Transverse colon (tissue), 4 donors: ENCODE measurements at regions not wholly inside any gene's neighbourhood (a gene's known extent, or its start where the extent isn't known, plus 50 kb on each side); places are given as distances from the start of the nearest gene placed in this dataset.

Source experiments
- DNase-seq: peaks from one replicate; pipeline ENCODE4 v3.0.0-alpha.2; 2019
- H3K27ac ChIP-seq, 4 donors: fragments of 200-600 bp; sonication (generic); 2 replicates each; pipeline ENCODE4 v1.5.1; 2016 to 2018; ENCODE audit warnings: inconsistent platforms in 4 of 4
- H3K27me3 ChIP-seq: fragments of 200-600 bp; sonication (generic); 2 replicates; pipeline ENCODE4 v1.5.1; 2017; ENCODE audit warnings: inconsistent platforms
- H3K36me3 ChIP-seq, 4 donors: fragments of 200-600 bp; sonication (generic); 2 replicates each; pipeline ENCODE4 v1.5.1; 2017 to 2019; ENCODE audit warnings: inconsistent platforms in 4 of 4
- H3K4me1 ChIP-seq, 4 donors: fragments of 200-600 bp; sonication (generic); 2 replicates each; pipeline ENCODE4 v1.5.1; 2017 to 2020; ENCODE audit warnings: inconsistent platforms in 4 of 4
- H3K4me3 ChIP-seq, 4 donors: fragments of 200-600 bp; sonication (generic); 1 replicate in 1 of 4; 2 replicates in 3 of 4; pipeline versions ENCODE4 v1.5.1 to v1.6.1; 2017 to 2019; ENCODE audit warnings: inconsistent platforms in 4 of 4
- H3K9me3 ChIP-seq, 2 donors: fragments of 200-600 bp; sonication (generic); 2 replicates each; pipeline ENCODE4 v1.5.1; 2017 to 2019; ENCODE audit warnings: inconsistent platforms in 2 of 2
- EP300 ChIP-seq: sonication (generic); formaldehyde crosslinking; IDR thresholded peaks from one replicate; pipeline ENCODE4 v1.6.1; 2017; ENCODE audit warnings: antibody characterized with exemption, low read depth
- POLR2A ChIP-seq: fragments of 450-650 bp; IDR thresholded peaks from one replicate; pipeline ENCODE4 v1.6.1; 2016; ENCODE audit warnings: antibody characterized with exemption, mild to moderate bottlenecking, moderate library complexity
- POLR2AphosphoS5 ChIP-seq, 3 donors: sonication (generic); formaldehyde crosslinking; IDR thresholded peaks; one replicate each; pipeline ENCODE4 v1.6.1; 2016; ENCODE audit warnings: antibody characterized with exemption in 3 of 3
- WGBS, 2 donors: methylation state at CpG; one replicate each; pipeline ENCODE4 v1.1.5; 2018; ENCODE audit warnings: low coverage in 1 of 2; 5-methylcytosine and 5-hydroxymethylcytosine counted together
- in situ Hi-C, 4 donors: fragments of 200-750 bp; cut with MboI; loops; one replicate each; pipeline versions ENCODE4 v1.15.0 to v1.15.1; 2017; ENCODE audit warnings: low sequenced_read_pairs in 3 of 4, low pct_ligation_motif_present in 1 of 4, low pct_unique_long_range_greater_than_20kb in 1 of 4
- intact Hi-C: fragments of 100-400 bp; cut with DNase I; formaldehyde crosslinking; loops from one replicate; pipeline ENCODE4 v1.15.1; 2023; ENCODE audit warnings: low total_unique reads
- TF ChIP-seq, protein P1 (sequence below), 5 experiments: fragments of 200-600 bp in 3 of 5; fragments of 450-650 bp in 2 of 5; sonication (generic) in 3 of 5; IDR thresholded peaks; 1 replicate in 2 of 5; 2 replicates in 3 of 5; pipeline ENCODE4 v1.5.1; 2016 to 2017; ENCODE audit warnings: antibody characterized with exemption in 5 of 5, inconsistent platforms in 3 of 5, mild to moderate bottlenecking in 2 of 5, moderate library complexity in 1 of 5

DNA sequence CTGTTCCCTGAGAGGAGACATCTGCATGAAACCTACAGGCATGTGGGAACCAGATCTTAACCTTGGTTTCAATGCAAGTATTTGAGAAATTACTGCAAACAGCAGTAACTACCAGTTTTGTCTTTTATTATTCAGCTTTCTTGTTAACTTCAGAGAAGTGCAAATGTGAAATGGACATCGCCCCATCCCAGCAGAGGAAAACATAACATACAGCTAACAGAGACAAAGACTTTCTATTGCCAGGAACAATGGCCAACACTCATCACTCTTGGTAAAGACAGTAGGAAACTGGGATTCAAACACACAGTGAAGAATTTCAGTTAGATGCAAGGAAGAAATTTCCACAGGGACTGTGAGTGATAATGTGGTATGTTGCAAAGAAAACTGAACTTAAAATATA lies 115.1 kb downstream of the SLC30A10 start:
- TF ChIP-seq, protein P1, sequence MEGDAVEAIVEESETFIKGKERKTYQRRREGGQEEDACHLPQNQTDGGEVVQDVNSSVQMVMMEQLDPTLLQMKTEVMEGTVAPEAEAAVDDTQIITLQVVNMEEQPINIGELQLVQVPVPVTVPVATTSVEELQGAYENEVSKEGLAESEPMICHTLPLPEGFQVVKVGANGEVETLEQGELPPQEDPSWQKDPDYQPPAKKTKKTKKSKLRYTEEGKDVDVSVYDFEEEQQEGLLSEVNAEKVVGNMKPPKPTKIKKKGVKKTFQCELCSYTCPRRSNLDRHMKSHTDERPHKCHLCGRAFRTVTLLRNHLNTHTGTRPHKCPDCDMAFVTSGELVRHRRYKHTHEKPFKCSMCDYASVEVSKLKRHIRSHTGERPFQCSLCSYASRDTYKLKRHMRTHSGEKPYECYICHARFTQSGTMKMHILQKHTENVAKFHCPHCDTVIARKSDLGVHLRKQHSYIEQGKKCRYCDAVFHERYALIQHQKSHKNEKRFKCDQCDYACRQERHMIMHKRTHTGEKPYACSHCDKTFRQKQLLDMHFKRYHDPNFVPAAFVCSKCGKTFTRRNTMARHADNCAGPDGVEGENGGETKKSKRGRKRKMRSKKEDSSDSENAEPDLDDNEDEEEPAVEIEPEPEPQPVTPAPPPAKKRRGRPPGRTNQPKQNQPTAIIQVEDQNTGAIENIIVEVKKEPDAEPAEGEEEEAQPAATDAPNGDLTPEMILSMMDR (IDR thresholded peaks at IDR 0.05) = no peak
- TF ChIP-seq EP300 = no peak
- Histone ChIP-seq H3K27ac (no peak overlapping the region), H3K27me3 (peaks cover 25% of the 10 kb centered on the region), H3K36me3 (no peaks in the 10 kb centered on the region), H3K9me3 (no peaks in the 10 kb centered on the region), H3K4me3 (no peak overlapping the region), H3K4me1 (no peaks in the 10 kb centered on the region)
- in situ Hi-C loops = loop anchor here in 3 of 4 donors (25.0 kb wide), 1 partner anchor 1476 kb away; the partner anchor contains the start of gene TGFB2 (in 3 of the 3)
- no peak for DNase-seq
- 64 to 83% methylated on average over 1 of the region's 1 CpG for WGBS, 2 donors
- intact Hi-C loops = no loop called here

DNA sequence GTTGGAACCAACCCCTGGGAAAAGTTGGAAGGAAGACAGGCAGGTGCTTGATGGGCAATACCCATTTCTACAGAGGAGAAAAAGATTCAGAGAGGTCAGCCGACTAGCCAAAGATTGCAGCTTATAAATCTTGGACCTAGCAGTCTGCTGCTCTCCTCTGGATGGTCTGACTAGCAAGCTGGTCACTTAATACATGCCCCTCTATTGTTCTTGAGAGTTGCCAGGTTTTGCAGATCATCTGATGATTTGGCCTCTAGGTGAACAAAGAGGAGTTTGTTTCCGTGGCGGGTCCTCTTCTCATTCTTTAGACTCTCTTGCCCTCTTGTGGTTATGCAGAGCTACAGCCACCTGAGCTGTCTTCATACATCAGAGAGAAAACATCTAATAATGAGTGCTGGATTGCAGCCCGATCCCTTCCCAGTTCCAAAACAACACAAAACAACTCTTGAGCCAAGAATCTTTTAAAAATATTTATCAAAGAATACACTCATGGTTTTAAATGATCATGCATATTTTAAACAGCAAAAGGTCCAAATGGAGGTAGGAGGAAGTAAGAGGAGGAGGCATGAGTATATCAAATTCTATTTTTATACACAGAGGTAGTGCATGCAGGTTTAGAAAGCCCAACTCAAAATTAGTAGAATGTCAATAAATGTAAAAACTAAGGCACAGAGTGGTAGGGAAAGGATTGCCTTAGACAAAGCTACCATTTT lies 115.7 kb downstream of the SLC30A10 start:
- Histone ChIP-seq H3K27ac (no peak overlapping the region), H3K36me3 (no peaks in the 10 kb centered on the region), H3K9me3 (no peaks in the 10 kb centered on the region), H3K4me3 (no peak overlapping the region), H3K4me1 (no peaks in the 10 kb centered on the region), H3K27me3 (peaks cover 25% of the 10 kb centered on the region)
- TF ChIP-seq, protein P1 (IDR thresholded peaks at IDR 0.05) = peak; percentile 55 to 62 (median 59)
- no peak for TF ChIP-seq POLR2A
- peak; percentile 7 for DNase-seq
- in situ Hi-C loops = loop anchor here in 3 of 4 donors (25.0 kb wide), 1 partner anchor 1475 kb away; the partner anchor contains the start of gene TGFB2 (in 3 of the 3)
- intact Hi-C loops = no loop called here
- 17 to 33% methylated on average over 2 to 4 of the region's 4 CpGs for WGBS, 2 donors

DNA sequence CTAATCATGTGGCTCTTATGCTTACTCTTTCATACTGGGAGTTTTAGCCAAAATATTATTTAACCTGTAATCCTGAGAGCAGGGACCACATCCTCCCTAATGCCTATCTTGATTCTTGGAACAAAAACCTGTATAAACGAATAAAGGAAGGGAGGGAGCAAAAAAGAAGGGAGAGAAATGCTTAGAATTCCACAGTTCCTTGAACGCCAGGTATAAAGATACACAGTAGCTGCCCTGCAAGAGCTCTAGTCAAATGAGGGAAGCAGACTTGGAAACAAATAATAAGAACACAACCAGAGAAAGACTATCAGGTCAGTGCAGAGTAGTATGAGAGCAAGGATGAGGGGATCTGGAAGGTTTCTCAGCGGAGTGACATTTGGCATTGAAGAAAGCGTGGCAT lies 116.3 kb downstream of the SLC30A10 start:
- intact Hi-C loops = no loop called here
- in situ Hi-C loops = loop anchor here in 3 of 4 donors (25.0 kb wide), 1 partner anchor 1475 kb away; the partner anchor contains the start of gene TGFB2 (in 3 of the 3)
- Histone ChIP-seq H3K27me3 (peaks cover 25% of the 10 kb centered on the region), H3K4me1 (no peaks in the 10 kb centered on the region), H3K36me3 (no peaks in the 10 kb centered on the region), H3K9me3 (no peaks in the 10 kb centered on the region), H3K27ac (no peak overlapping the region), H3K4me3 (no peak overlapping the region)
- 16 to 25% methylated on average over 4 of the region's 4 CpGs for WGBS, 2 donors
- no peak for TF ChIP-seq POLR2AphosphoS5 (IDR thresholded peaks at IDR 0.05)
- no peak for TF ChIP-seq EP300
- TF ChIP-seq, protein P1 (IDR thresholded peaks at IDR 0.05) = no peak
- TF ChIP-seq POLR2A = no peak
- no peak for DNase-seq

DNA sequence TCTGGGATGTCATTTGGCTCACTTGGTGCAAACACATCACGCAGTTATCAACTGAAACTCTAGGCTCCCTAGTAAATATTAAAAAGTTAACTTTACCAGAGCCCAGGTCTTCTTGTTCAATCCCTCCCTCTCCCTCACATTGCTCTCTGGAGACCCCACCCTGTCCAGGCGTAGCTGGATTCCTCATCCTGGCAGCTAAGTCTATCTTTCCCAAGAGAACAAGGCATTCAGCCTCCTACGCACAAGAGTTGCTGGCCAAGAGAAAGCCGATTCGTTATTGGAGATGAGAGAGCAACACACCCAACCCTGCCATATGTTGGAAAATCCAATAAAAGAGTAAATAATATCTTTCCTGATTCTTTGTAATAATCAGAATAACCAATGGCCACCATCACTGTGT lies 117.9 kb downstream of the SLC30A10 start:
- Histone ChIP-seq H3K27ac (no peak overlapping the region), H3K27me3 (peaks cover 11% of the 10 kb centered on the region), H3K4me3 (no peak overlapping the region), H3K36me3 (no peaks in the 10 kb centered on the region), H3K4me1 (no peaks in the 10 kb centered on the region), H3K9me3 (no peaks in the 10 kb centered on the region)
- in situ Hi-C loops (loop anchor here in 3 of 4 donors (25.0 kb wide), 1 partner anchor 1473 kb away; the partner anchor contains the start of gene TGFB2 (in 3 of the 3)), intact Hi-C loops (no loop called here)
- WGBS, 2 donors = 72 to 76% methylated on average over 3 to 5 of the region's 5 CpGs
- DNase-seq = no peak
- TF ChIP-seq, protein P1 (IDR thresholded peaks at IDR 0.05) = no peak
- no peak for TF ChIP-seq POLR2A
- TF ChIP-seq POLR2AphosphoS5 (IDR thresholded peaks at IDR 0.05) = no peak
- no peak for TF ChIP-seq EP300
